ENCODE measurements at regions not wholly inside any gene's neighbourhood (a gene's known extent, or its start where the extent isn't known, plus 50 kb on each side); places are given as distances from the start of the nearest gene placed in this dataset.

- TF ChIP-seq CTCF (IDR thresholded peaks at IDR 0.05; ENCODE audit: insufficient read depth, low read length, poor library complexity, severe bottlenecking) (no peak), EZH2phosphoT487 (conservative IDR thresholded peaks at IDR 0.05; ENCODE audit: low read length) (no peak)
Measured at GRCh38 chr4:135532132-135532531, 1330.5 kb upstream of the PABPC4L start.

Measured in SU-DHL-6 (cell line).